RKO (cell line): ENCODE measurements at regions not wholly inside any gene's neighbourhood (a gene's known extent, or its start where the extent isn't known, plus 50 kb on each side); places are given as distances from the start of the nearest gene placed in this dataset.

ENCODE experiments used
- DNase-seq: peaks from one replicate; pipeline ENCODE4 v3.0.0-alpha.2; 2016; ENCODE audit warnings: low spot score

DNA sequence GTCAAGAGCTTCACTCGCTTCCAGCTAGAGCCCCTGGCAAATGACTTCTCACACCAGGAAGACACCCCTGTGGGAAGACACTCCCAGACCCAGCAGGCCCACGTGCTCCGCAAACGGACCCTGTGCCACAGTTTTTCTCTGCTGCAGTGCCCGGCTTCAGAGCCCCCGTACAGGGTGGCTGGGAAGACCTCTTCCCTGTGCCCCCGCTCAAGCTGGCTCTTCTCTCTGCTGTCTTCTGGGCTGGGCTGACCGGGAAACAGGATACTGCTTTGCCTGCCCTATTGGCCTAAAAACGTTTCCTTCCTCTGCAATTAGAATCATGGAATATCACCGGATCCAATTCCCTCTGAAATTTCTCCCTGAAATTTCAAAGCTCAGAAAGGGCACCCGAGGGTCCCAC is 63.7 kb upstream of the CRHR1 start:
- DNase-seq: no peak

DNA sequence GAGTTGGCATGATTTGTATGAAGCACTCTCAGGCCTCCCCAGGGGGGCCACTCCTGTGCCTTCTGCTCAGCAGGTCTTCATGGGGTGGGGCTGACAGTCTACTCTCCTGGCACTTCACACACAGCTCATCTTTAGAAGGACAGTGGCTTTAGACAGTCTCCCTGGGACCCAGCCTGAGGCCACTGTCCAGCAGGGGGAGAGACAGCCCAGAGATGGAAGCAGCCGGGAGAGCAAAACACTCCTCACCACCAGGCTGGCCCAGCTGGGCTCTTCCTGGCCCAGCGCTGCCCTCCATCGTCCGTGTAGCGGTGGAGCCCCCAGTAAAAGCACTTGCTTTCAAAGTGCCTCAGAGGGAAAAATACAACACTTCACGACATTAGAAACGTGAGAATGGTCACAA is 62.0 kb upstream of the CRHR1 start:
- no peak for DNase-seq

DNA sequence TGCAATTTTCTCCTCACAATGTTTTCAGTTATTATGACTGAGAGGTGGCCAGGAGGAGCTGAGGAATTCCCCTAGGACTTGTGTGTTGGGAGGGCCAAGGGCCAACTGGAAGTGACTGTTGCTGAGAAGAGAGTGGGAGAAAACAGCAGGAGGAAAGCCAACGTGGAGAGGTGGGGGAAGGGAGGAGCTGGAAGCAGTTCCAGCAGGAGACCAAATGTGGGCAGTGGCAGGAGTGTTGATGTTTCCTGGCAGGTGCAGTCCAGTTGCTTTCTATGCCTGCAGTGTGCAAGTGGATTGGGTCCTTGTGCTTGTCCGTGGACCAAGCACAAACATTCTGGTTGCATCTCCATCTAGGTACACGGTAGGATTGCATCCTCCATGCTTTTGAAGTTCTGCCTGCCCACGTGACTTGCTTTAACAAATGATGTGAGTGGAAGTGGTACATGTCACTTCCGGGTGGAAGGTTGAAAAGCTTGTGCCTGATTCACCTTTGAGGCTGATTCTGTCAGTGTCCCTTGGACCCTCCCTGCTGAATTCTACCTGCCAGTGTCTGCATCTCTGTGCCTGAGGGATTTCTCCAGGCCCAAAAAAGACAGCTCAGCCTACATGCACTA is 54.7 kb upstream of the CRHR1 start:
- DNase-seq: no peak

DNA sequence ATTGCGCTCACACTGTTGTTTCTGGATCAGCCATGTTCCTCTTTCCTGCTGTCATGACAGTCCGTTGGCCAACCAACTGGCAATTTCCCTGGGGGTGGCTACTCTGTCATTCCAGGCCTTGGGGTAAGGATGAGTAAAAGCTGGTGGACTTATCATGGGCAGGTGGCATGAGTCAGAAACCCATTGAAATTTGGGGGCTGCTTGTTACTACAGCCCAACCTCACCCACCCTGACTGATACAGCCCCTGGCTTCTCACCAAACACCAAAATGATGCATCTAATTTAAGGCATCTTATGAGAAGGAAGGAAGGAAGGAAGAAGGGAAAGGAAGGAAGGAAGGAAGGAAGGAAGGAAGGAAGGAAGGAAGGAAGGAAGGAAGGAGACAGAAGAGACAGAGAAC is 53.9 kb upstream of the CRHR1 start:
- no peak for DNase-seq

DNA sequence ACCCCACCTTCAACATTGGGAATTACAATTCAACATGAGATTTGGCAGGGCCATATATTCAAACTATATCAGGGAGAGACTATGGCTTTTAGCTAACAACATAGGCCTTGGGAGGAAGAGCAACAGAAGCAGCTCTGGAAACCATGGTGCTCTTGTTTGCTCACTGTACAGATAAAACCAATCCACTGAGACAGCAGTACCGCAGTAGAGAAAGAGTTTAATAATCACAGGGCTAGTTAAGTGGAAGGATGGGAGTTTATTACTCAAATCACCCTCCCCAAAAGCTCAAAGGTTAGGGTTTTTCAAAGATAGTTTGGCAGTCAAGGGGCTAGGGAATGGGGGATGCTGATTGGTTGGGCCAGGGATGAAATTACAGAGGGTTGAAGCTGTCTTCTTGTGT is 52.7 kb upstream of the CRHR1 start:
- no peak for DNase-seq

DNA sequence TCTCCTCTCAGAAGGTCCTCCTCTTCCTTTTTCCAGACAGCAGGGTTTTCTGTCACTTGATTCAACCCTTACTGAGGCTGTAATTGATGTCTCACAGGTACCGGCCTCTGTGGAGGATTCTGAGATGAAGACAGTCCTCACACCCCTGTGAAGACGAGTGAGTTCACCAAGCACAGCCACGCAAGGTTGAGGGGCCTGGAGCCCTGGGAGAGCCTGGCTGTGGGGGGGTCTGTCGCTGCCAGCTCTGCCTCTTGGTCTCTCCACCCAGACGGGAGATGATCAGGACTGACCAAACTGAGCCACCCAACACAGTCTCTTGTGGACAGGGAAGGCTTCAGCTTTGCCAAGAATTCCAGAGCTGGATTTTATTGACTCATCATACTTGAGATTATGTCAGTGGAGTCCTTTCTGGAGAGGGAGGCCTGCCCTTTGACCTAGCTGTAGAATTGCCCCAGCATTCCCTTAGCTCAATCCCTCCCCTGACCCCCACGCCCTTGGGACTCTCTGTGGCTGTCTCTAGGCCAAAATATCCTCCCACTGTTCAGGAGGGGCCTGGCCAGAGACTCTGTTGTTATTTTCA is 51.1 kb upstream of the CRHR1 start:
- no peak for DNase-seq

DNA sequence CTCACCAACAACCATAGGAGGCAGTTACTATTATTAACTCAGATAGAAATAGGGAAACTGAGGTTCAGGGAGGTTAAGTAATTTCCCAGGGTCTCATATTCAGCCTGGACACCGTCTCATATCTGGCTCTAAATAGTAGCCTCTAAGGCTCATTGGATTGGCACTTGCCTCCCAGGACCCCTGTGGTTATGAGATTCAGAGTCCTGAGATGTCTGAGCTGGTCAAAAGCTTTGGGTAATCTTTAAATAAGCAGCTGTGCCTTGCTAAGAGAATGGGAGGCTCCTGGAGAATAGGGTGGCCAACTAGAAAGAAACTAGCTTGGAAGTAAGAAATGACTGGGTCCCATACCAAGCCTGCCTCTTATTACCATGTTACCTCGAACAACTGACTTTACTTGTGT is 50.3 kb upstream of the CRHR1 start:
- no peak for DNase-seq
